Sigmoid colon (tissue), 6 donors: ENCODE measurements at regions not wholly inside any gene's neighbourhood (a gene's known extent, or its start where the extent isn't known, plus 50 kb on each side); places are given as distances from the start of the nearest gene placed in this dataset.

Source experiments
- DNase-seq: peaks from one replicate; pipeline ENCODE4 v3.0.0-alpha.2; 2019
- H3K27ac ChIP-seq, 4 donors: fragments of 200-600 bp; sonication (generic); one replicate each; pipeline ENCODE4 v1.5.1; 2016 to 2019; ENCODE audit warnings: mild to moderate bottlenecking in 1 of 4
- H3K27me3 ChIP-seq, 3 donors: fragments of 200-600 bp; sonication (generic); one replicate each; pipeline ENCODE4 v1.5.1; 2019; ENCODE audit warnings: mild to moderate bottlenecking in 1 of 3
- H3K36me3 ChIP-seq, 4 donors: fragments of 200-600 bp; sonication (generic); one replicate each; pipeline ENCODE4 v1.5.1; 2016 to 2019
- H3K4me1 ChIP-seq, 4 donors: fragments of 200-600 bp; sonication (generic); one replicate each; pipeline ENCODE4 v1.5.1; 2017 to 2019
- H3K4me3 ChIP-seq, 4 donors: fragments of 200-600 bp; sonication (generic); one replicate each; pipeline ENCODE4 v1.5.1; 2017 to 2019; ENCODE audit warnings: mild to moderate bottlenecking in 2 of 4, moderate library complexity in 1 of 4
- H3K9me3 ChIP-seq, 4 donors: fragments of 200-600 bp in 3 of 4; sonication (generic) in 3 of 4; one replicate each; pipeline versions ENCODE4 v1.5.1 to v1.6.1; 2013 to 2019
- EP300 ChIP-seq, 4 donors: sonication (generic); formaldehyde crosslinking; IDR thresholded peaks; one replicate each; pipeline ENCODE4 v1.6.1; 2017; ENCODE audit warnings: antibody characterized with exemption in 4 of 4
- POLR2A ChIP-seq, 2 donors: fragments of 450-650 bp; IDR thresholded peaks; one replicate each; pipeline ENCODE4 v1.6.1; 2016; ENCODE audit warnings: antibody characterized with exemption in 2 of 2, mild to moderate bottlenecking in 2 of 2, moderate library complexity in 2 of 2
- POLR2AphosphoS5 ChIP-seq, 4 donors: sonication (generic); formaldehyde crosslinking; IDR thresholded peaks; one replicate each; pipeline ENCODE4 v1.6.1; 2017; ENCODE audit warnings: antibody characterized with exemption in 4 of 4
- WGBS, 2 donors: extraction: QIAGEN DNeasy Blood & Tissue Kit; methylation state at CpG; one replicate each; pipeline ENCODE4 v1.1.7; 2013; 5-methylcytosine and 5-hydroxymethylcytosine counted together
- intact Hi-C: fragments of 100-400 bp; cut with DNase I; formaldehyde crosslinking; loops from one replicate; pipeline ENCODE4 v1.15.1; 2023
- TF ChIP-seq, protein P1 (sequence below), 4 experiments: fragments of 450-650 bp in 3 of 4; fragments of 200-600 bp in 1 of 4; IDR thresholded peaks; one replicate each; pipeline ENCODE4 v1.5.1; 2016 to 2019; ENCODE audit warnings: antibody characterized with exemption in 4 of 4, mild to moderate bottlenecking in 3 of 4, moderate library complexity in 2 of 4
- donor health status: healthy with polysubstance abuse.
- donor health status: healthy.

DNA sequence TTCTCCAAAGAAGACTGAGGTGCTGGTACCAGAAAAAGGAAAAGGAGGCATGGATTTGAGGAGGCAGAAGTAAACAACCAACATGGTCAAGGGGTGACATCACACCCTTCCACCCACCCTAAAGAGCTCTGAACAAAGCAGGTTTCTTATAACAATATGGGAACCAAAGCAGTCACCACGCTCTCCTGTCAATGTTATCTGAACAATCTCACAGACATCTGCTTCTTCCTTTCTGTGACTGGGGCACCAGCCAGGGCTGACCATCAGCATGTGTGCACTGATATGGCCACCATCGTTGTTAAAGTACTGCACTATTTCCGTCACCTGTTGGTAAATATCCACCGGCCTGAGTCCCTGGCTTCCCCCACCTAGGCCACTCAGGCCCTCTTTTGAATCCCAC is 252.9 kb downstream of the SHQ1 start:
- no peak for DNase-seq
- peaks cover 0 to 22% (median 17%) of the 10 kb centered on the region in 4 donors for H3K4me1 ChIP-seq
- H3K4me3 ChIP-seq = no peak overlapping the region
- H3K36me3 ChIP-seq = no peaks in the 10 kb centered on the region
- H3K9me3 ChIP-seq = no peaks in the 10 kb centered on the region
- WGBS, 2 donors = 75 to 86% methylated on average over 4 of the region's 4 CpGs
- intact Hi-C loops = no loop called here
- no peak for TF ChIP-seq POLR2A (IDR thresholded peaks at IDR 0.05)
- TF ChIP-seq EP300 (IDR thresholded peaks at IDR 0.05) = no peak
- no peak for TF ChIP-seq POLR2AphosphoS5 (IDR thresholded peaks at IDR 0.05)
- TF ChIP-seq, protein P1, sequence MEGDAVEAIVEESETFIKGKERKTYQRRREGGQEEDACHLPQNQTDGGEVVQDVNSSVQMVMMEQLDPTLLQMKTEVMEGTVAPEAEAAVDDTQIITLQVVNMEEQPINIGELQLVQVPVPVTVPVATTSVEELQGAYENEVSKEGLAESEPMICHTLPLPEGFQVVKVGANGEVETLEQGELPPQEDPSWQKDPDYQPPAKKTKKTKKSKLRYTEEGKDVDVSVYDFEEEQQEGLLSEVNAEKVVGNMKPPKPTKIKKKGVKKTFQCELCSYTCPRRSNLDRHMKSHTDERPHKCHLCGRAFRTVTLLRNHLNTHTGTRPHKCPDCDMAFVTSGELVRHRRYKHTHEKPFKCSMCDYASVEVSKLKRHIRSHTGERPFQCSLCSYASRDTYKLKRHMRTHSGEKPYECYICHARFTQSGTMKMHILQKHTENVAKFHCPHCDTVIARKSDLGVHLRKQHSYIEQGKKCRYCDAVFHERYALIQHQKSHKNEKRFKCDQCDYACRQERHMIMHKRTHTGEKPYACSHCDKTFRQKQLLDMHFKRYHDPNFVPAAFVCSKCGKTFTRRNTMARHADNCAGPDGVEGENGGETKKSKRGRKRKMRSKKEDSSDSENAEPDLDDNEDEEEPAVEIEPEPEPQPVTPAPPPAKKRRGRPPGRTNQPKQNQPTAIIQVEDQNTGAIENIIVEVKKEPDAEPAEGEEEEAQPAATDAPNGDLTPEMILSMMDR (IDR thresholded peaks at IDR 0.05) = no peak
- no peaks in the 10 kb centered on the region for H3K27me3 ChIP-seq
- no peak overlapping the region for H3K27ac ChIP-seq

DNA sequence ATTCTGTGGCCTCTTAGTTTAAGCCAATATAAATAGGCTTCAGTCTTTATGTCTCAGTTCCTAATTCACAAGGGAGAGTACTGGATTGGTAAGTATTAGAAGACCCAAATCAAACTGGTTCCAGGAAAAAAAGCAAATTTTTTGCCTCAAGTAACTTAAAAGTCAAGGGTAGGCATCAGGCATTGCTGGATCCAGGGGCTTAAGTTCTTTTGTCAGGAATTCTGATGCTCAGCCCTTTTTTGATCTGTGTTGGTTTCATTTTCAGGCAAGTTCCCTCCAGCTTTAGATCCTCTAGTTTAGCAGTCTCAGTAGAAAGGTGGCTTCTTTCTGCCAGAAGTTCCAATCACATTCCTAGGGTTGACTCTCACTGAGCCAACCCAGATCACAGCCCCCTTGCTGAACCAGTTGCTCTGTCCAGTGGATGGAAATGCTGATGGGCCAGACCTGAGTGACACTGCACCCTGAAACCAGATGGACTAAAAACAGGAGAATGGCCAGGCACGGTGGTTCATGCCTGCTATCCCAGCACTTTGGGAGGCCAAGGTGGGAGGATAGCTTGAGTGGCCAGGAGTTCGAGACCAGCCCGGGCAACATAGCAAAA is 253.5 kb downstream of the SHQ1 start:
- peaks cover 0 to 22% (median 17%) of the 10 kb centered on the region in 4 donors for H3K4me1 ChIP-seq
- no peak overlapping the region for H3K27ac ChIP-seq

DNA sequence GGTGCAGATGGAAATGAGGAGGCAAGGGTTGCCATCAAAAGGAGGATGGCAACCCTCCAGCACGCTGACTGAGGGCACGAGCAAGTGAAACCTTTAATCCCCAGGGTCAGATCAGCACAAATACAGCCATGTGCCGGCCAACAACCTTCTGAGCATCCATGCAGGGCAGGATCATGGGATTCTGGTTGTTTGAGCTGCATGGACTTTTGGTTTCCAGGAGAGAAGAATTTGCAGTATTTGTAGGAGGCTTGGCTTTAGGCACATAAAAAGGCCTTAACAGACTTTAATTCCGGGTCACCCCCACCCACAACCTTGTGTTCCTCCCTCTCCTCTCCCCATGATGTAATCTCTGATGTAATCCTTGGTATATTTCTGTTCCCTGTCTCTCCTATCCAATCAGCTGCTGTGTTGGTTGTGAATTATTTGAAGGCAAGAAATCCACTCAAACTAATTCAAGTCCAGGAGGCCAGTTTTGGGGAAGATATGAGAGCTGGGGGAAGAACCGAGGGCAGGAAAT is 254.3 kb downstream of the SHQ1 start:
- intact Hi-C loops = no loop called here
- H3K27me3 ChIP-seq = no peaks in the 10 kb centered on the region
- H3K27ac ChIP-seq = no peak overlapping the region
- H3K36me3 ChIP-seq = no peaks in the 10 kb centered on the region
- H3K4me3 ChIP-seq = no peak overlapping the region
- WGBS, 2 donors = 78 to 80% methylated on average over 5 of the region's 5 CpGs
- H3K9me3 ChIP-seq = no peaks in the 10 kb centered on the region
- H3K4me1 ChIP-seq = peaks cover 0 to 22% (median 17%) of the 10 kb centered on the region in 4 donors
- TF ChIP-seq, protein P1 (IDR thresholded peaks at IDR 0.05) = no peak
- TF ChIP-seq POLR2AphosphoS5 (IDR thresholded peaks at IDR 0.05) (no peak), EP300 (IDR thresholded peaks at IDR 0.05) (no peak), POLR2A (IDR thresholded peaks at IDR 0.05) (no peak)
- no peak for DNase-seq

More for the DNA sequence above, 253.5 kb downstream of the SHQ1 start:
- no peak for DNase-seq
- no peaks in the 10 kb centered on the region for H3K36me3 ChIP-seq
- no peaks in the 10 kb centered on the region for H3K27me3 ChIP-seq
- H3K4me3 ChIP-seq = no peak overlapping the region
- no peaks in the 10 kb centered on the region for H3K9me3 ChIP-seq
- TF ChIP-seq, protein P1 (IDR thresholded peaks at IDR 0.05) = no peak
- TF ChIP-seq EP300 (IDR thresholded peaks at IDR 0.05) (no peak), POLR2A (IDR thresholded peaks at IDR 0.05) (no peak), POLR2AphosphoS5 (IDR thresholded peaks at IDR 0.05) (no peak)
- WGBS, 2 donors = 95 to 99% methylated on average over 3 of the region's 3 CpGs
- intact Hi-C loops = no loop called here

DNA sequence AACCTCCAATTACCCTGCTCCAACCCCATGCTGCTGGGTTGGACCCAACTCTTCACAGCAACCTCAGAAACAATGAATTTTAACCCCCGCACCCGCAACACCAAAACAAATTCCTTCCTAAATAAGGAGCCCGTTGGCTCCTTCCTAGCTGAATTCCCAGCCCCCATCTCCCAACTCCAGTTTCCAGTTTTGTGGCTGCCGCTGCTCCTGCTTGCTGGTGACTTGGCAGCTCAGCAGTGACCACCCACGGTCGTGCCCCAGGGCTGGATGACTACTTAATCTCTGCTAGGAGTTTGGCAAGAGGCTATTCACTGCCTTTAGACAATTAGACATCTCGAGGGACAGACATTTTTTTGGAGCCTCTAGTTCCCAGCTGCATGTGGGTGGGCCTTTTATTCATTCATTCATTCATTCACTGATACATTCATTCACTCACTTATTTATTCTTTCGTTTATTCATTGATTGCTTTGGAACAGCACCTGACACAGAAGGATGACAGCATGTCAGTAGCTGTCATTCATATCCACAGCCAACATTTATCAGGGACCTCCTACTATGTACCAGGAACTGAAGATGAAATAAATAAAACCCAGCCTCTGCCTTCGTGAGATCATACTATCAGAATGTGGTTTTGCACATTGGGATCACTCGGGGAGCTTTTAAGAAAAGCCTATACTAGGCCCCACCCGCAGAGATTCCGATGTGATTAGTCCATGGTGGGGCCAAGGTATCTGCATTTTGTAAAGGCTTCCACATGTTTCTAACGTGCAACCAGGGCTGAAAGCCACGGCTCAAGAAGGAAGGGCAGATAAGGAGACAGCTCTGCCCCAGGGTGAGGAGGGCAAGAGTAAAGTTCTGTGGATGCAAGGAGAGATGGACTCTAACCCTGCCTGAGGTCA is 256.5 kb downstream of the SHQ1 start:
- peak in 2 of 4 donors; percentile 7 to 25 for TF ChIP-seq POLR2AphosphoS5 (IDR thresholded peaks at IDR 0.05)
- TF ChIP-seq EP300 (IDR thresholded peaks at IDR 0.05) = no peak
- TF ChIP-seq, protein P1 (IDR thresholded peaks at IDR 0.05) = no peak
- TF ChIP-seq POLR2A (IDR thresholded peaks at IDR 0.05) = no peak
- Histone ChIP-seq H3K4me3 (no peak overlapping the region), H3K27me3 (no peaks in the 10 kb centered on the region), H3K27ac (peak overlapping the region; percentile 18 to 67 (median 51)), H3K36me3 (no peaks in the 10 kb centered on the region), H3K9me3 (no peaks in the 10 kb centered on the region), H3K4me1 (peaks cover 0 to 22% (median 17%) of the 10 kb centered on the region in 4 donors)
- DNase-seq = peak; percentile 73
- WGBS, 2 donors = 76 to 84% methylated on average over 14 of the region's 14 CpGs
- intact Hi-C loops = no loop called here
